Stimulated activated CD4-positive, alpha-beta T cell treated with anti-CD3 and anti-CD28 coated beads, TNF-alpha, amount 100 ng/mL, for 48 hours (primary cell): ENCODE measurements at regions not wholly inside any gene's neighbourhood (a gene's known extent, or its start where the extent isn't known, plus 50 kb on each side); places are given as distances from the start of the nearest gene placed in this dataset.
"Not testable (repeated sequence)": the region's sequence is repeated elsewhere in the genome, so short reads cannot be mapped to it uniquely, and the experiment has no call there.

Experiments used
- DNase-seq, 3 donors: peaks; one replicate each; pipeline ENCODE4 v3.0.0-alpha.2; 2020; ENCODE audit warnings: low read depth in 3 of 3

- no peak for DNase-seq
Observed at GRCh38 chr5:82426464-82427154, 148.5 kb upstream of the RPS23 start.

GRCh38 chr5:82425591-82425990 is 147.4 kb upstream of the RPS23 start:
- DNase-seq: no peak

- DNase-seq: no peak
Observed at GRCh38 chr5:82424211-82424610, 146.1 kb upstream of the RPS23 start.

GRCh38 chr5:82422751-82423181 is 144.6 kb upstream of the RPS23 start:
- DNase-seq: no peak

- DNase-seq: no peak
Observed at GRCh38 chr5:82422001-82422740, 144.0 kb upstream of the RPS23 start.

GRCh38 chr5:82421119-82421518 is 143.0 kb upstream of the RPS23 start:
- no peak for DNase-seq

GRCh38 chr5:82420524-82420923 is 142.4 kb upstream of the RPS23 start:
- DNase-seq: not testable (repeated sequence)

GRCh38 chr5:82419559-82420332 is 141.6 kb upstream of the RPS23 start:
- DNase-seq: no peak

GRCh38 chr5:82418608-82418950 is 140.4 kb upstream of the RPS23 start:
- DNase-seq: no peak

- DNase-seq: no peak
Observed at GRCh38 chr5:82417776-82418607, 139.8 kb upstream of the RPS23 start.

- no peak for DNase-seq
Observed at GRCh38 chr5:82416512-82416911, 138.4 kb upstream of the RPS23 start.

- DNase-seq: no peak
Observed at GRCh38 chr5:82414041-82414388, 135.9 kb upstream of the RPS23 start.

GRCh38 chr5:82413302-82414040 is 135.3 kb upstream of the RPS23 start:
- DNase-seq: no peak

- DNase-seq: no peak
Observed at GRCh38 chr5:82408033-82408432, 129.9 kb upstream of the RPS23 start.

GRCh38 chr5:82406205-82406773 is 128.1 kb upstream of the RPS23 start:
- no peak for DNase-seq

- no peak for DNase-seq
Observed at GRCh38 chr5:82405618-82406204, 127.6 kb upstream of the RPS23 start.

- no peak for DNase-seq
Observed at GRCh38 chr5:82405161-82405560, 127.0 kb upstream of the RPS23 start.

- DNase-seq: no peak
Observed at GRCh38 chr5:82404382-82404945, 126.3 kb upstream of the RPS23 start.

- DNase-seq: no peak
Observed at GRCh38 chr5:82403724-82404123, 125.6 kb upstream of the RPS23 start.

- DNase-seq: no peak
Observed at GRCh38 chr5:82403026-82403425, 124.9 kb upstream of the RPS23 start.
